ENCODE measurements at regions not wholly inside any gene's neighbourhood (a gene's known extent, or its start where the extent isn't known, plus 50 kb on each side); places are given as distances from the start of the nearest gene placed in this dataset.

DNA sequence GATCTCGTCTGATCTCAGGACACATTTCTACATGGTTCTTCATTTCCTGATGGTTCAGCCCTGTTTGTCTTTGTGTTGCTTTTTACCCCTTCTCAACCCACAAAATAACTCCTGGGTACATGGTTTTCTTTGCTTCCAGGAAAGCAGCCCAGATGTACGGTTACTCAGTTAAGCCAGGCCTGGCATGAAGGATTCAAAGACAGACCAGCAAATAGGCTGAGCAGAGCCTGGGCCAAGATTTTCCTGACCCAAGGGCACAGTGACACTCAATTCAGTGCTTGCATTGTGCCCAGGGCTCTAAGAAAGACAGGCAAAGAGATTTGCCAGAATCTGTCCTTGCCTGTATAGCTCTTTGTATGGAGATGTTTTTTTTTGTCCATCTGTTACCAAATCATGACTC is 340.8 kb upstream of the KIAA1217 start:
- no peak for TF ChIP-seq CTCF (conservative IDR thresholded peaks at IDR 0.05)
- Mint-ChIP-seq H3K4me3 (no peak overlapping the region), H3K27ac (no peak overlapping the region), H3K4me1 (ENCODE audit: unreplicated experiment) (peaks cover 11% of the 10 kb centered on the region), H3K36me3 (no peaks in the 10 kb centered on the region), H3K9me3 (no peaks in the 10 kb centered on the region), H3K27me3 (no peaks in the 10 kb centered on the region)
- DNase-seq (ENCODE audit: extremely low spot score, unreplicated experiment) = no peak

GRCh38 chr10:23869548-23869947 is 339.4 kb upstream of the KIAA1217 start:
- no peak overlapping the region for H3K27ac Mint-ChIP-seq
- no peaks in the 10 kb centered on the region for H3K9me3 Mint-ChIP-seq
- H3K36me3 Mint-ChIP-seq = no peaks in the 10 kb centered on the region
- DNase-seq (ENCODE audit: extremely low spot score, unreplicated experiment) = no peak
- peaks cover 2% of the 10 kb centered on the region for H3K27me3 Mint-ChIP-seq
- H3K4me1 Mint-ChIP-seq (ENCODE audit: unreplicated experiment) = peaks cover 11% of the 10 kb centered on the region
- H3K4me3 Mint-ChIP-seq = no peak overlapping the region
- TF ChIP-seq CTCF (conservative IDR thresholded peaks at IDR 0.05) = no peak

GRCh38 chr10:23869996-23870395 is 338.9 kb upstream of the KIAA1217 start:
- TF ChIP-seq CTCF (conservative IDR thresholded peaks at IDR 0.05) = no peak
- no peak overlapping the region for H3K4me3 Mint-ChIP-seq
- H3K27ac Mint-ChIP-seq = no peak overlapping the region
- H3K9me3 Mint-ChIP-seq = no peaks in the 10 kb centered on the region
- peaks cover 2% of the 10 kb centered on the region for H3K27me3 Mint-ChIP-seq
- peaks cover 11% of the 10 kb centered on the region for H3K4me1 Mint-ChIP-seq (ENCODE audit: unreplicated experiment)
- DNase-seq (ENCODE audit: extremely low spot score, unreplicated experiment) = no peak
- no peaks in the 10 kb centered on the region for H3K36me3 Mint-ChIP-seq

DNA sequence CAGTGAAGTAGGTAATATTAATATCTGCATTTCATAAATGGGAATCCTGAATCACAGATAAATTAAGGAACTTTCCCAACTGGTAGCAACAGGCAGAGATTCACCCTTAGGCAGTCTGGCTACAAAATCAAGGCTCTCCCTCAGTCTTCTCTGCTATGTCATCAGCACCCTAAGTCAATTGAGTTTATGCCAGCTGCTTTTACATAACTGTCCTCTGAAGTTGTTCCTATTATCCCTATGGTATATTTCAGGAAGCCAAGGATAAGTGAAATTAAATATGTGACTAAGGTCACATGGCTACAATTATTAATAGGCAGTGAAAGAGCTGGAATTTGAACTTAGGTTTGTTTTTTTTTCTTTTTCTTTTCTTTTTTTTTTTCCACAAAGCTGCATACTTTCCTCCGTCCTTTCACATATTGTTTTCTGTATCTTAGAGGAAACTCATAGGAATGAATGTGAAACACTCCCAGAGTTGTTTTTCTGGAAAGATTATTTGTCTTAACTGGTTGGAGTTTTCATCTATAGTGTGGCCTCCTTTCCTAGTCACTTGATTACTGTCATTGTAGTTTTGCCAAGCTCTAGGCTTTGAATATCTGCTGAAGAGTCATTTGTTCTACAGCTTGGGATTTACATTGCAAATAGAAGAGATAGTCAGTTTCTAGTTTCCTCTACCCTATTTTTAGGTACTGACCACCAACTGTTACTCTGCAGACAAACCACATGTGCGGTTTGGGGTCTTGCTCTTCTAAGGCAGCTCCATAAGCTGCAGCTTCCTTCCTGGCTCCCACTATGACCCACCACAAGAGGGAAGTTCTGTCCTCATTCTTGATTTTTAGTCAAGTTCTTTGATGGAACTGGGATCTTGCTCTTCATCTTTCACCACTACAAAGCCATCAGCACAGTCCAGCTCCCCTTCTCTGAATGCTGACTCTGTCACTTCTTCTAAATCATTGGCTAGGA is 338.0 kb upstream of the KIAA1217 start:
- Mint-ChIP-seq H3K27ac (no peak overlapping the region), H3K27me3 (peaks cover 2% of the 10 kb centered on the region), H3K4me3 (no peak overlapping the region), H3K9me3 (no peaks in the 10 kb centered on the region), H3K4me1 (ENCODE audit: unreplicated experiment) (peaks cover 11% of the 10 kb centered on the region), H3K36me3 (no peaks in the 10 kb centered on the region)
- DNase-seq (ENCODE audit: extremely low spot score, unreplicated experiment) = no peak
- TF ChIP-seq CTCF (conservative IDR thresholded peaks at IDR 0.05) = no peak

DNA sequence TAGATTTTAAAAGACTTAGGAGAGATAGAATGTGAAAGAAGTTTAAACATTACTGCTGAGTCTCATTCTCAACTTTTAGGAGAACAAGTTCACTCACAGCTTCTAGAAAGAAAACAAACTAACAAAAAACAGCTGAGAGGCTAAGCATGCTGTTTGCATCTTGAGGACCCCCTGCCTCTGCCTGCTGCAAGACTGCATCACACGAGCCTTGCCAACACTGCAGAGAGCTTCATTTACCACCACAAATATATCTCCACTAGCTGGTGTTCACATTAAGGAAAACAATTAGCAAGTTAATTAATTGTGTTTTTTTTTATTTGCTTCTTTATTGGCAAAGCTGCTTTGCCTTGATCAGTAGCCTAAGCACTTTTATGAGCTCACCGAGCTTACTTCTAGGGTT is 336.6 kb upstream of the KIAA1217 start:
- no peaks in the 10 kb centered on the region for H3K36me3 Mint-ChIP-seq
- no peak overlapping the region for H3K27ac Mint-ChIP-seq
- H3K4me1 Mint-ChIP-seq (ENCODE audit: unreplicated experiment) = peaks cover 11% of the 10 kb centered on the region
- TF ChIP-seq CTCF (conservative IDR thresholded peaks at IDR 0.05) = no peak
- no peaks in the 10 kb centered on the region for H3K9me3 Mint-ChIP-seq
- H3K27me3 Mint-ChIP-seq = peaks cover 2% of the 10 kb centered on the region
- DNase-seq (ENCODE audit: extremely low spot score, unreplicated experiment) = no peak
- H3K4me3 Mint-ChIP-seq = no peak overlapping the region

Measured in type B pancreatic cell (in vitro differentiated cells).